ENCODE measurements at regions not wholly inside any gene's neighbourhood (a gene's known extent, or its start where the extent isn't known, plus 50 kb on each side); places are given as distances from the start of the nearest gene placed in this dataset.

DNA sequence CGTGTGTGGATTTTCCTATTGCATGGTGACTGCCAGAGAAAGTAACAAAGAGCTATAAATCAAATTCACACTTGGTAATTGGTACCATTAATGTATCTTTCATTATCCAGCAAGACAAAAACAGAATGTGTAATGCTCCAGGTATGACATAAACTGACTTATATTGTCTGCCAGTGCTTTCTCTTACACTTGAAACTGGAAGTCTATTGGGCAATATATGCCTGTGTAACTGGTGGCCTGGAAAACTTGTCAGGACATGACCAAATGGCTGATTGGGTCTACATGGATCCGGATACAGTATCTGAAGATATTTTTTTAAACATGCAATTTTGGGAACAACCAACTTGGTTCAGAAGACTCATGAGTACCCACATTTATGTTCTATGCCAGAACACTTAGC lies 174.6 kb upstream of the ARHGAP42 start:
- POLR2A ChIA-PET: no interaction called here
- DNase-seq (ENCODE audit: low read depth, low spot score): no peak
- H3K27ac ChIP-seq (ENCODE audit: low read depth, low read length): no peak overlapping the region

More for the DNA sequence above, 174.6 kb upstream of the ARHGAP42 start:
- Histone ChIP-seq H3K4me2 (ENCODE audit: low read length) (no peak overlapping the region), H3K36me3 (ENCODE audit: control insufficient read depth in 1 of 2, insufficient read depth in 2 of 2, low read length in 2 of 2) (no peaks in the 10 kb centered on the region), H3K9ac (ENCODE audit: low read length) (no peak overlapping the region), H3K4me3 (replicated peaks in 1 of 2; ENCODE audit: low read depth in 1 of 2, low read length in 2 of 2) (no peak overlapping the region), H3K9me2 (ENCODE audit: insufficient read depth) (no peaks in the 10 kb centered on the region), H3K4me1 (ENCODE audit: control insufficient read depth in 1 of 2, insufficient read depth in 2 of 2, low read length in 2 of 2) (no peaks in the 10 kb centered on the region), H3K79me2 (ENCODE audit: insufficient read depth, low read length) (no peaks in the 10 kb centered on the region), H2AFZ (ENCODE audit: low read depth, low read length, poor library complexity, severe bottlenecking) (no peak overlapping the region), H3K9me3 (ENCODE audit: control insufficient read depth in 1 of 2, insufficient read depth in 1 of 2, low read depth in 1 of 2, low read length in 2 of 2) (no peaks in the 10 kb centered on the region), H4K20me1 (ENCODE audit: insufficient read depth) (no peaks in the 10 kb centered on the region), H3K27me3 (ENCODE audit: insufficient read depth, low read length) (peaks cover 3% of the 10 kb centered on the region; the same call in 1 of the 2 replicates)
- CTCF ChIA-PET: no interaction called here
- ATAC-seq: no peak
- TF ChIP-seq EZH2 (IDR thresholded peaks at IDR 0.05) (no peak), CEBPB (IDR thresholded peaks at IDR 0.05; ENCODE audit: low read depth) (no peak), ZFX (IDR thresholded peaks at IDR 0.05) (no peak), EGR1 (IDR thresholded peaks at IDR 0.05; ENCODE audit: low read depth) (no peak), SIN3A (IDR thresholded peaks at IDR 0.05; ENCODE audit: low read depth) (no peak), SRF (IDR thresholded peaks at IDR 0.05; ENCODE audit: low read depth) (no peak), TCF7L2 (IDR thresholded peaks at IDR 0.05; ENCODE audit: borderline replicate concordance, extremely low read depth, insufficient read depth, insufficient read length) (no peak), POLR2A (IDR thresholded peaks at IDR 0.05; ENCODE audit: borderline replicate concordance, extremely low read depth, insufficient read depth, insufficient read length) (no peak), JUND (IDR thresholded peaks at IDR 0.05) (no peak), ZNF274 (IDR thresholded peaks at IDR 0.05; ENCODE audit: low read depth, low read length) (no peak), ELF1 (IDR thresholded peaks at IDR 0.05; ENCODE audit: borderline replicate concordance, low read depth) (no peak), FOSL1 (IDR thresholded peaks at IDR 0.05; ENCODE audit: low read depth) (no peak), EZH2phosphoT487 (IDR thresholded peaks at IDR 0.05; ENCODE audit: borderline replicate concordance) (no peak), SP1 (IDR thresholded peaks at IDR 0.05; ENCODE audit: low read depth) (no peak), YY1 (IDR thresholded peaks at IDR 0.05; ENCODE audit: extremely low read depth, insufficient replicate concordance, low read depth, low read length) (no peak)
- TF ChIP-seq, protein P1, sequence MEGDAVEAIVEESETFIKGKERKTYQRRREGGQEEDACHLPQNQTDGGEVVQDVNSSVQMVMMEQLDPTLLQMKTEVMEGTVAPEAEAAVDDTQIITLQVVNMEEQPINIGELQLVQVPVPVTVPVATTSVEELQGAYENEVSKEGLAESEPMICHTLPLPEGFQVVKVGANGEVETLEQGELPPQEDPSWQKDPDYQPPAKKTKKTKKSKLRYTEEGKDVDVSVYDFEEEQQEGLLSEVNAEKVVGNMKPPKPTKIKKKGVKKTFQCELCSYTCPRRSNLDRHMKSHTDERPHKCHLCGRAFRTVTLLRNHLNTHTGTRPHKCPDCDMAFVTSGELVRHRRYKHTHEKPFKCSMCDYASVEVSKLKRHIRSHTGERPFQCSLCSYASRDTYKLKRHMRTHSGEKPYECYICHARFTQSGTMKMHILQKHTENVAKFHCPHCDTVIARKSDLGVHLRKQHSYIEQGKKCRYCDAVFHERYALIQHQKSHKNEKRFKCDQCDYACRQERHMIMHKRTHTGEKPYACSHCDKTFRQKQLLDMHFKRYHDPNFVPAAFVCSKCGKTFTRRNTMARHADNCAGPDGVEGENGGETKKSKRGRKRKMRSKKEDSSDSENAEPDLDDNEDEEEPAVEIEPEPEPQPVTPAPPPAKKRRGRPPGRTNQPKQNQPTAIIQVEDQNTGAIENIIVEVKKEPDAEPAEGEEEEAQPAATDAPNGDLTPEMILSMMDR (IDR thresholded peaks at IDR 0.05 in 2 of 3, conservative IDR thresholded peaks at IDR 0.05 in 1 of 3; ENCODE audit: borderline replicate concordance in 1 of 3, insufficient read depth in 1 of 3, low read depth in 2 of 3, low read length in 2 of 3): no peak
- TF ChIP-seq, protein P2, sequence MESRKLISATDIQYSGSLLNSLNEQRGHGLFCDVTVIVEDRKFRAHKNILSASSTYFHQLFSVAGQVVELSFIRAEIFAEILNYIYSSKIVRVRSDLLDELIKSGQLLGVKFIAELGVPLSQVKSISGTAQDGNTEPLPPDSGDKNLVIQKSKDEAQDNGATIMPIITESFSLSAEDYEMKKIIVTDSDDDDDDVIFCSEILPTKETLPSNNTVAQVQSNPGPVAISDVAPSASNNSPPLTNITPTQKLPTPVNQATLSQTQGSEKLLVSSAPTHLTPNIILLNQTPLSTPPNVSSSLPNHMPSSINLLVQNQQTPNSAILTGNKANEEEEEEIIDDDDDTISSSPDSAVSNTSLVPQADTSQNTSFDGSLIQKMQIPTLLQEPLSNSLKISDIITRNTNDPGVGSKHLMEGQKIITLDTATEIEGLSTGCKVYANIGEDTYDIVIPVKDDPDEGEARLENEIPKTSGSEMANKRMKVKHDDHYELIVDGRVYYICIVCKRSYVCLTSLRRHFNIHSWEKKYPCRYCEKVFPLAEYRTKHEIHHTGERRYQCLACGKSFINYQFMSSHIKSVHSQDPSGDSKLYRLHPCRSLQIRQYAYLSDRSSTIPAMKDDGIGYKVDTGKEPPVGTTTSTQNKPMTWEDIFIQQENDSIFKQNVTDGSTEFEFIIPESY (IDR thresholded peaks at IDR 0.05; ENCODE audit: extremely low read depth, insufficient replicate concordance, low read length): no peak
- intact Hi-C loops (cut with micrococcal nuclease): no loop called here
- RAD21 ChIA-PET (ENCODE audit: low non-redundant PET in 1 of 2, low total read pairs in 2 of 2, uncharacterized antibody in 2 of 2, unreplicated experiment in 2 of 2): no interaction called here
- no TSS peak for BruUV-seq (replicated peaks)
